ENCODE measurements at regions not wholly inside any gene's neighbourhood (a gene's known extent, or its start where the extent isn't known, plus 50 kb on each side); places are given as distances from the start of the nearest gene placed in this dataset.

DNA sequence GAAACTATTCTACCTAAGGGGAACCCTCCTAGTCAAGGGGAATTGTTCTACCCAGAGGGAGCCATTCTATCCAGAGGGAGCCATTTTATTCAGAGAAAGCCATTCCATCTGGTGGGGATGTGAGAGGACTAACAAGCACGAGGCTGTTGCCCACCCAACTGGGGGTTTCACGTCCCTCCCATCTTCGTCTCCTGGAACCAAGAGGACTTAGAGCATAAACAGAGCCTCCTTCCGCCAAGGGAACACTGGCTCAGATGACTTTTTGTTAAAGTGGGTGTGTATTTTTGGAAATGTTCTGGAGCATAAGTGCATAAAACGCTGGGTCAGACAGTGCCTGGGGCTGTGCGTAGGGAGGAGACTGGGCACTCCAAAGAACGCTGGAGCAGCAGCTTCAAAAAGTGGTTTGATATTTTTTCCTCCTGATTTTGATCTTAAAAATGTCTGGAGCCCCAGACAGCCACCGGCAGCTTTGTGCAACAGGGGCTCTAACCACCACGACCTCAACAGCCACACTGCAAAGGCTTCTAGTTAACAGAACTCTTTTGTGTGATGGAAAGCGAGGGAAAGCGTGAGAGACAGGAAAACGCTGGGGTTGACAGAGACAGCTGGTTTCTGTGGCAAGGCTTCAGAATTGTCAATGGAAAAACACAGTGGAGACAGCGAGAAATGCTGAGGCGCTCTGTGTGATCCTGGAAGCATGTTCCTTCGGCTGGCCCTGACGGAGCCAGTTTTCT is 363.6 kb upstream of the CAMK1G start:
- peak; percentile 71 for DNase-seq (ENCODE audit: low read depth)

DNA sequence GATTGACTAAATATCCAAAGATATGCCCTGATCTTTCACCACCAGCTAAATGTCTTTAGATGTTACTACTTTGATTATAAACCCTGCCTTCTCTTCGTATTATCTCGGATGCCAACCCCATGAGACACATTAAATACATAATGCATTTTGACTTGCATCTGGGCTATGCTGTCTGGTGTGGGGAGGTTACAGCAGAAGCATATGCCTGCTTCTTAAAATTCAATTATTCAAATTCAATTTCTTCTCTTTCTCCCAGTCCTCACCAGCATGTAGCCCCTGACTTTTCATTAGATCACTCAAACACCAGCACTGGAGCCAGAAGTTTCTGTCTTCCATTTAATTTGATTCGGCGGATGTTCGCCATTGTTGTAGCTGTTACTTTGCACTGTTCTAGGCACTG is 360.7 kb upstream of the CAMK1G start:
- DNase-seq (ENCODE audit: low read depth): no peak

GRCh38 chr1:209223791-209224190 is 359.7 kb upstream of the CAMK1G start:
- no peak for DNase-seq (ENCODE audit: low read depth)

- no peak for DNase-seq (ENCODE audit: low read depth)
Measured at GRCh38 chr1:209224886-209225285, 358.6 kb upstream of the CAMK1G start.

- no peak for DNase-seq (ENCODE audit: low read depth)
Measured at GRCh38 chr1:209227171-209227570, 356.3 kb upstream of the CAMK1G start.

DNA sequence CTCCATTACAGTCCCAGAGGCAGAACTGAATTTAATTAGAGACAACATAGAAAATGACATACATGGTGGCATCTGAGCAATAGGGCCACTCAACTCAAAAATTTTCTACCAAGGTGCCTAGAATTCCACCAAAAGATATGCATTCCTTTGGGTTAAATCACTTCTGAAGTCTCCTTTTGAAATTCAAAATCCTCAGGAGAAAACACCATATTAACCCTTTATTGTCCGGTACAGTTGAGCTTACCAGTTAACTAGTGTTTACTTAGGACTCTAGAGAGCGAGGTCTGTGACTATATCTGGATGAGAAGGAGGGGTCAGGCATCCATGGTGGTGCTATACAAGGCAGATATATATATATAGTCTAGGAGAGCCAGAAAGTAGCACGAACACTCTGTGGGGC is 355.6 kb upstream of the CAMK1G start:
- no peak for DNase-seq (ENCODE audit: low read depth)

- no peak for DNase-seq (ENCODE audit: low read depth)
Measured at GRCh38 chr1:209229494-209230061, 353.9 kb upstream of the CAMK1G start.

GRCh38 chr1:209230314-209230713 is 353.2 kb upstream of the CAMK1G start:
- DNase-seq (ENCODE audit: low read depth): no peak

GRCh38 chr1:209231476-209232156 is 351.9 kb upstream of the CAMK1G start:
- DNase-seq (ENCODE audit: low read depth): no peak

GRCh38 chr1:209232197-209232596 is 351.3 kb upstream of the CAMK1G start:
- DNase-seq (ENCODE audit: low read depth): no peak

- DNase-seq (ENCODE audit: low read depth): no peak
Measured at GRCh38 chr1:209232759-209233158, 350.8 kb upstream of the CAMK1G start.

DNA sequence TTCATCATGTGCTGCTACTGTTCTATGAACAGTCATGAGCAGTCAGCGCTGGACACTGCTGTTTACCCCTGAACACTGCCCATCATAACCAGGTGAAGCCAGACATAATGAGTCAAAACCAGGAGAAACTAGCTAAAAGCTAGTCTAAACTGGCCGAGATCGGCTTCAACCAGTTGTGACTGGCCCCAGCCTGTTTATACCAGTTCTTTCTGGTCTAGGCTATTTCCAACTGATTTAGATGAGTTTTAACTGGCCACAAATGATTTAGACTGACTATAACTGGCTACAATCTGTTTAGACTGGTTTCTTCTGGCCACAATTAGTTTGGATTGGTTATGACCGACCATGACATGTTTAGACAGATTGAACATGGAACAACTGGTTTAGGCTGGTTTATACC is 348.3 kb upstream of the CAMK1G start:
- DNase-seq (ENCODE audit: low read depth): no peak

- DNase-seq (ENCODE audit: low read depth): no peak
Measured at GRCh38 chr1:209238356-209238755, 345.2 kb upstream of the CAMK1G start.

DNA sequence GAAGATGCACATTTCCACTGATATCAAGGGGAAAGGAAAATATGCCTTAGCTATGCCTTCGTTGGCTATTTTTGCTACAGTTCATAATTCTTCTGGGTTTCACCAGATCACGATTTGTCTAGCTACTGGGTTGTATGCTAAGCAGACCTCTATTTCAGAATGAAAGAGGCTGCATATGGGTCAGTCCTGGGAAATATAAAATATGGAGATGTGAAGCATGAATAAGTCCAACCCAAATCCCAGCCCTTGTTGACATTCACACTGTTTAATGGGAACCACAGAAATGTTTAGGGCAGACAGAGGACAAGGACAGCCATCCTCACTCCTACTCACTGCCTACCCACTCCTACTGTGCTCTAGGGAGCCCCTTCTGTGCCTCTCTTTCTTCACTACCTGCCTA is 343.2 kb upstream of the CAMK1G start:
- DNase-seq (ENCODE audit: low read depth): no peak

GRCh38 chr1:209241487-209241886 is 342.0 kb upstream of the CAMK1G start:
- DNase-seq (ENCODE audit: low read depth): no peak

GRCh38 chr1:209248649-209249279 is 334.8 kb upstream of the CAMK1G start:
- DNase-seq (ENCODE audit: low read depth): peak; percentile 47

- no peak for DNase-seq (ENCODE audit: low read depth)
Measured at GRCh38 chr1:209249280-209249670, 334.2 kb upstream of the CAMK1G start.

DNA sequence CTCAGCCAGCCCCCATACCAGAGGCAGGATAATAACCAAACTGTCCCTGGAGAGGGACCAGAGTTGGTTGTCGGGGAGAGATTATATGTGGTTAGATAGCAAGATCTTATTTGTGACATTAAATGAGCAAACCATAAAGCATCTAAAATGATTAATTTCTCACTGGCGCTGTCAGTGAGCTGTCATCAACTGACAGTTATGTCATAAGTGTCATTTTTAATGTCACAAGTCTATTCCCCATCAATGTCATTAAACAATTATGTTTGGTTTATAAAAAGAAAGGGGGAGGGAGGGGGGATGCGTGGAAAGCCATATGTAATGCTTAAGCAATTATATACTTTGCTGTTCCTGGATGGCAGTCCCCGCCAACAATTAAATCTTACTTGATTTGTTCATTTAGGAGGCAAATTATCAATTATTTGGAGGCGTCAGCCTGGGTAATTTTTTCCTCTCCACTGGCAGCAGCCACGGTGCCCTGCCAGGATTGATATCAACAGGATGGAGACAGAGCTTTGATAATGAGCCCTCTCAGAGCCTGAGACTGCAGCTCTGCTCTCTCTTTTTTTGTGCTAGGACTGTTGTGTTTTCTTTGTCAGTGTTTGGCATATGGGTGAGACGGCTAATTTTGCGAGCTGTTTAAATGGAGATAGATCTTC is 333.6 kb upstream of the CAMK1G start:
- no peak for DNase-seq (ENCODE audit: low read depth)

- no peak for DNase-seq (ENCODE audit: low read depth)
Measured at GRCh38 chr1:209250861-209251636, 332.5 kb upstream of the CAMK1G start.

DNA sequence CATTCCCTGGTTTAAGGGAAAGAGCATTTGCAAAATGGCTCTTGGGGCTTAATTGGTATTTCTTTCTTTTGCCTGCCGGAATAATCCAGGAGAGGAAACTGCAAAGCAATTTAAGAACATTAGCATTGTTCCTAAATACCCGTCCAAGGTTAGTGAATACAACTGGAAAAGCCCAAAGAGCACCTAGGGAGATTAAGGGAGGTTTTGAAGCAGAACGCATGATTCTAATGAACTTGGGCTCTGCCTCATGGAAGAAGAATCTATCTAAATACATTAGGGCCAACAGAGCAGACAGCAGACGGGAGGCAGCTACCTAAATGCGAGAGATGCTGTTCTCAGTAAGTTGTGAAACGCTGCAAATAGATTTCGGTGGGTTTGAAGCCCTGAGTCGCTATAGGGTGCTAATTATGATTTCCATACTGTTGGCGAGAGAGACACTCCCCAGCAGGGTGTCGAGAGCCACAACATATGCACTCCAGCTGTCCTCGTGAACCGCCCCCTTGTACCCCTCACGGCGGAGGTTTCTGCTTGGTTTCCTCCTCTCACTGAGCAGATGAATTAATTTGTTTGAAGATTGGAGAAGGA is 326.7 kb upstream of the CAMK1G start:
- no peak for DNase-seq (ENCODE audit: low read depth)

- DNase-seq (ENCODE audit: low read depth): no peak
Measured at GRCh38 chr1:209257454-209257853, 326.1 kb upstream of the CAMK1G start.

All from RPMI7951 (cell line).